GM12878 (cell line): ENCODE measurements at regions not wholly inside any gene's neighbourhood (a gene's known extent, or its start where the extent isn't known, plus 50 kb on each side); places are given as distances from the start of the nearest gene placed in this dataset.

Experiments used
- ATAC-seq: fragments of 200-7000 bp; cut with Tn5 transposase; 3 replicates; pipeline ENCODE4 v1.9.1; 2020; ENCODE audit warnings: mild to moderate bottlenecking, moderate library complexity
- BruUV-seq: library from RNA; stranded (reverse); fragments of 400-500 nt; replicated peaks from 2 replicates; lab custom pipeline; 2021; lab: Mats Ljungman, UMichigan
- CTCF ChIA-PET: fragments of 300-600 bp; sonication (Branson Sonifier 250); formaldehyde crosslinking; extraction: SDS; loops from one replicate; lab custom pipeline; 2021; ENCODE audit warnings: inconsistent platforms; lab: Yijun Ruan, JAX
- POLR2A ChIA-PET: fragments of 350-600 bp; formaldehyde crosslinking; extraction: SDS; loops from one replicate; lab custom pipeline; 2021; ENCODE audit warnings: inconsistent platforms; lab: Charles Lee
- RAD21 ChIA-PET: fragments of 300-600 bp; sonication (Branson Sonifier 250); formaldehyde crosslinking; loops from one replicate; lab custom pipeline; 2023; ENCODE audit warnings: antibody characterized with exemption; ENCODE audit not compliant: unreplicated experiment; lab: Charles Lee
- SMC1A ChIA-PET: fragments of 300-600 bp; sonication (Branson Sonifier 250); formaldehyde crosslinking; loops from one replicate; lab custom pipeline; 2023; ENCODE audit not compliant: unreplicated experiment, uncharacterized antibody; lab: Charles Lee
- DNase-seq: peaks from one replicate; pipeline ENCODE4 v3.0.0-alpha.2; 2011; ENCODE audit warnings: low read depth, low spot score
- FAIRE-seq: peaks from 3 replicates; lab custom pipeline; 2011; peaks lifted over from hg19 to GRCh38; lab: Jason Lieb, UNC
- H2AFZ ChIP-seq: 2 replicates; pipeline ENCODE4 v1.6.0; 2011; ENCODE audit warnings: low read depth, low read length, control low read depth; ENCODE audit not compliant: control insufficient read depth
- H3K27ac ChIP-seq: 2 replicates; pipeline ENCODE4 v1.5.1; 2011; ENCODE audit warnings: control low read depth; ENCODE audit not compliant: control insufficient read depth, insufficient read depth
- H3K27me3 ChIP-seq, 2 experiments: replicated peaks in 1 of 2; 2 replicates each; pipeline versions ENCODE4 v1.6.0 to v1.6.1; 2011; ENCODE audit warnings: low read length in 1 of 2; ENCODE audit not compliant: control insufficient read depth in 2 of 2, insufficient read depth in 2 of 2
- H3K36me3 ChIP-seq, 2 experiments: 2 replicates each; pipeline ENCODE4 v1.5.1; 2011; ENCODE audit warnings: low read length in 1 of 2; ENCODE audit not compliant: control insufficient read depth in 2 of 2, insufficient read depth in 2 of 2
- H3K4me1 ChIP-seq: 2 replicates; pipeline ENCODE4 v1.6.1; 2011; ENCODE audit warnings: mild to moderate bottlenecking, low read length, moderate library complexity, mixed read lengths; ENCODE audit not compliant: control insufficient read depth, insufficient read depth
- H3K4me2 ChIP-seq: 2 replicates; pipeline ENCODE4 v1.6.0; 2011; ENCODE audit warnings: control low read depth; ENCODE audit not compliant: control insufficient read depth, insufficient read depth
- H3K4me3 ChIP-seq: fragments of 200-600 bp; sonication (generic); 2 replicates; pipeline ENCODE4 v1.5.1; 2016
- H3K79me2 ChIP-seq: 2 replicates; pipeline ENCODE4 v1.6.0; 2011; ENCODE audit warnings: low read length; ENCODE audit not compliant: control insufficient read depth, insufficient read depth
- H3K9ac ChIP-seq: 2 replicates; pipeline ENCODE4 v1.8.0; 2011; ENCODE audit warnings: low read length, control low read depth, mixed read lengths; ENCODE audit not compliant: control insufficient read depth, insufficient read depth
- H3K9me3 ChIP-seq: replicated peaks from 3 replicates; pipeline ENCODE4 v1.5.1; 2011; ENCODE audit warnings: mild to moderate bottlenecking, low read length; ENCODE audit not compliant: control insufficient read depth, insufficient read depth
- H4K20me1 ChIP-seq: 2 replicates; pipeline ENCODE4 v1.6.0; 2011; ENCODE audit not compliant: control insufficient read depth, insufficient read depth
- ASH2L ChIP-seq: fragments of 300-600, 200-600 bp; sonication (generic); IDR thresholded peaks from 2 replicates; pipeline ENCODE4 v1.6.1; 2017; ENCODE audit warnings: low read depth, mild to moderate bottlenecking, borderline replicate concordance
- CEBPB ChIP-seq, 2 experiments: fragments of 150-350 bp in 1 of 2; IDR thresholded peaks; 2 replicates each; pipeline ENCODE4 v1.6.1; 2012 to 2014; ENCODE audit warnings: low read depth in 2 of 2, low read length in 2 of 2, borderline replicate concordance in 1 of 2, inconsistent platforms in 1 of 2
- HDGF ChIP-seq: fragments of 450-650 bp; IDR thresholded peaks from 2 replicates; pipeline ENCODE4 v1.6.1; 2016; ENCODE audit warnings: antibody characterized with exemption
- IRF4 ChIP-seq: IDR thresholded peaks from 2 replicates; pipeline ENCODE4 v1.6.1; 2011; ENCODE audit warnings: low read depth, low read length
- MYB ChIP-seq: fragments of 150-350 bp; IDR thresholded peaks from 2 replicates; pipeline ENCODE4 v1.6.1; 2014; ENCODE audit warnings: mild to moderate bottlenecking, low read depth, low read length, borderline replicate concordance
- MYC ChIP-seq: IDR thresholded peaks from 2 replicates; pipeline ENCODE4 v1.6.1; 2011; ENCODE audit warnings: mild to moderate bottlenecking, low read length, moderate library complexity, inconsistent platforms; ENCODE audit not compliant: insufficient read depth, insufficient replicate concordance, insufficient read length, severe bottlenecking
- POLR2AphosphoS2 ChIP-seq: IDR thresholded peaks from 2 replicates; pipeline ENCODE4 v1.6.1; 2011; ENCODE audit warnings: low read depth, mild to moderate bottlenecking, low read length, improper control_type of control experiment, moderate library complexity
- RCOR1 ChIP-seq: conservative IDR thresholded peaks from 2 replicates; pipeline ENCODE4 v1.6.1; 2012; ENCODE audit warnings: low read depth, low read length, improper control_type of control experiment
- TAF1 ChIP-seq: IDR thresholded peaks from 2 replicates; pipeline ENCODE4 v1.6.1; 2011; ENCODE audit warnings: mild to moderate bottlenecking, low read depth, low read length, borderline replicate concordance
- ZBTB33 ChIP-seq: fragments of 450-650 bp; IDR thresholded peaks from 2 replicates; pipeline ENCODE4 v1.6.1; 2017; ENCODE audit warnings: mild to moderate bottlenecking
- ZNF274 ChIP-seq: IDR thresholded peaks from one replicate; pipeline ENCODE4 v1.8.0; 2011; ENCODE audit not compliant: insufficient read length, insufficient read depth
- WGBS: methylation state at CpG from one replicate; pipeline ENCODE4 v1.1.6; 2016; ENCODE audit warnings: low lambda C conversion rate; ENCODE audit not compliant: insufficient replicate concordance, insufficient coverage; ENCODE audit errors: missing lambda C conversion rate; 5-methylcytosine and 5-hydroxymethylcytosine counted together
- in situ Hi-C: fragments of 300-500 bp; cut with MboI; formaldehyde crosslinking; loops from 9 replicates; pipeline ENCODE4 v1.14.3; 2018; ENCODE audit warnings: mixed read lengths
- intact Hi-C: fragments of 100-400 bp; cut with micrococcal nuclease; formaldehyde crosslinking; loops from one replicate; pipeline ENCODE4 v1.14.2; 2022; ENCODE audit not compliant: unreplicated experiment
- TF ChIP-seq, protein P1 (sequence below): fragments of 450-650 bp; IDR thresholded peaks from 2 replicates; pipeline ENCODE4 v1.6.1; 2014; ENCODE audit warnings: mild to moderate bottlenecking
- TF ChIP-seq, protein P2 (sequence below): fragments of 450-650 bp; formaldehyde crosslinking; IDR thresholded peaks from 2 replicates; pipeline ENCODE4 v1.4.0; 2020; ENCODE audit warnings: mild to moderate bottlenecking, moderate library complexity

DNA sequence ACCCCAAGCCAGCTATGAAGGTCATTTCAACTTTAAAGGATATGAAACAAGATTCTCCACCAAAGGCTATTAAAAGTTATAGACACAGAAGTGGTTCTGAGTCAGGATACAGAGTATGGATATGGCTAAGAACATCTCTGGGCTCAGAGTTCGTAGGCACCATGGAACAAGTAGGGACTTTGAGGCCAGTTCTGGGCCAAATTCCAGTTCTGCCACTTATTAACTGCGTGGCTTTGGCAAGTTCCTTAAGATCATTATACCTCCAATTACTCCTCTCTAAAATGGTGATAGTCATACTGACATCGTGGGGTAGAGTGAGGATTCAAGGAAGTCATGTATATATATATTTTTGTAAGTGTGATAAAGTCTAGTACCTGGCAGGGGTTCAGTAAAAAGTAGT, 105.8 kb upstream of the NFE2L3 start:
- H4K20me1 ChIP-seq = no peaks in the 10 kb centered on the region
- ChIA-PET SMC1A (no interaction called here), CTCF (no interaction called here), POLR2A (no interaction called here), RAD21 (no interaction called here)
- ATAC-seq = no peak
- H3K4me1 ChIP-seq = no peaks in the 10 kb centered on the region
- in situ Hi-C loops = no loop called here
- H3K36me3 ChIP-seq = no peaks in the 10 kb centered on the region
- BruUV-seq = no TSS peak
- H3K9ac ChIP-seq = no peak overlapping the region
- no peak for DNase-seq
- no peak overlapping the region for H3K4me3 ChIP-seq
- H3K79me2 ChIP-seq = no peaks in the 10 kb centered on the region
- WGBS = 1% methylated on average over 3 of the region's 3 CpGs
- H3K9me3 ChIP-seq = no peaks in the 10 kb centered on the region
- H3K4me2 ChIP-seq = no peak overlapping the region
- TF ChIP-seq ZNF274 (no peak), MYC (no peak), TAF1 (no peak), POLR2AphosphoS2 (no peak), ZBTB33 (no peak), MYB (no peak), CEBPB (IDR thresholded peaks at IDR 0.05; ENCODE audit: borderline replicate concordance in 1 of 2, low read depth in 2 of 2, low read length in 2 of 2) (no peak), IRF4 (no peak), ASH2L (no peak), RCOR1 (no peak), HDGF (no peak)
- TF ChIP-seq, protein P1, sequence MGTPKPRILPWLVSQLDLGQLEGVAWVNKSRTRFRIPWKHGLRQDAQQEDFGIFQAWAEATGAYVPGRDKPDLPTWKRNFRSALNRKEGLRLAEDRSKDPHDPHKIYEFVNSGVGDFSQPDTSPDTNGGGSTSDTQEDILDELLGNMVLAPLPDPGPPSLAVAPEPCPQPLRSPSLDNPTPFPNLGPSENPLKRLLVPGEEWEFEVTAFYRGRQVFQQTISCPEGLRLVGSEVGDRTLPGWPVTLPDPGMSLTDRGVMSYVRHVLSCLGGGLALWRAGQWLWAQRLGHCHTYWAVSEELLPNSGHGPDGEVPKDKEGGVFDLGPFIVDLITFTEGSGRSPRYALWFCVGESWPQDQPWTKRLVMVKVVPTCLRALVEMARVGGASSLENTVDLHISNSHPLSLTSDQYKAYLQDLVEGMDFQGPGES = no peak
- TF ChIP-seq, protein P2, sequence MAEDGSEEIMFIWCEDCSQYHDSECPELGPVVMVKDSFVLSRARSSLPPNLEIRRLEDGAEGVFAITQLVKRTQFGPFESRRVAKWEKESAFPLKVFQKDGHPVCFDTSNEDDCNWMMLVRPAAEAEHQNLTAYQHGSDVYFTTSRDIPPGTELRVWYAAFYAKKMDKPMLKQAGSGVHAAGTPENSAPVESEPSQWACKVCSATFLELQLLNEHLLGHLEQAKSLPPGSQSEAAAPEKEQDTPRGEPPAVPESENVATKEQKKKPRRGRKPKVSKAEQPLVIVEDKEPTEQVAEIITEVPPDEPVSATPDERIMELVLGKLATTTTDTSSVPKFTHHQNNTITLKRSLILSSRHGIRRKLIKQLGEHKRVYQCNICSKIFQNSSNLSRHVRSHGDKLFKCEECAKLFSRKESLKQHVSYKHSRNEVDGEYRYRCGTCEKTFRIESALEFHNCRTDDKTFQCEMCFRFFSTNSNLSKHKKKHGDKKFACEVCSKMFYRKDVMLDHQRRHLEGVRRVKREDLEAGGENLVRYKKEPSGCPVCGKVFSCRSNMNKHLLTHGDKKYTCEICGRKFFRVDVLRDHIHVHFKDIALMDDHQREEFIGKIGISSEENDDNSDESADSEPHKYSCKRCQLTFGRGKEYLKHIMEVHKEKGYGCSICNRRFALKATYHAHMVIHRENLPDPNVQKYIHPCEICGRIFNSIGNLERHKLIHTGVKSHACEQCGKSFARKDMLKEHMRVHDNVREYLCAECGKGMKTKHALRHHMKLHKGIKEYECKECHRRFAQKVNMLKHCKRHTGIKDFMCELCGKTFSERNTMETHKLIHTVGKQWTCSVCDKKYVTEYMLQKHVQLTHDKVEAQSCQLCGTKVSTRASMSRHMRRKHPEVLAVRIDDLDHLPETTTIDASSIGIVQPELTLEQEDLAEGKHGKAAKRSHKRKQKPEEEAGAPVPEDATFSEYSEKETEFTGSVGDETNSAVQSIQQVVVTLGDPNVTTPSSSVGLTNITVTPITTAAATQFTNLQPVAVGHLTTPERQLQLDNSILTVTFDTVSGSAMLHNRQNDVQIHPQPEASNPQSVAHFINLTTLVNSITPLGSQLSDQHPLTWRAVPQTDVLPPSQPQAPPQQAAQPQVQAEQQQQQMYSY (CRISPR knock-in tag) = no peak
- H3K27me3 ChIP-seq = peaks cover 0 to 3% of the 10 kb centered on the region in 2 experiments; a peak in 3 of 4 replicates
- intact Hi-C loops = no loop called here
- H2AFZ ChIP-seq = no peak overlapping the region
- no peak overlapping the region for H3K27ac ChIP-seq
- no peak for FAIRE-seq
